HEK293T (cell line): ENCODE measurements at regions not wholly inside any gene's neighbourhood (a gene's known extent, or its start where the extent isn't known, plus 50 kb on each side); places are given as distances from the start of the nearest gene placed in this dataset.

Source experiments
- CTCF ChIA-PET: fragments of 350-600 bp; formaldehyde crosslinking; extraction: SDS; loops from one replicate; lab custom pipeline; 2021; ENCODE audit warnings: antibody characterized with exemption, inconsistent platforms; lab: Yijun Ruan, JAX
- POLR2A ChIA-PET: fragments of 350-600 bp; formaldehyde crosslinking; extraction: SDS; loops from one replicate; lab custom pipeline; 2020; ENCODE audit warnings: antibody characterized with exemption, inconsistent platforms; lab: Yijun Ruan, JAX
- DNase-seq: peaks from one replicate; pipeline ENCODE4 v3.0.0; 2012; ENCODE audit warnings: mixed read lengths; ENCODE audit errors: extremely low spot score
- ARNT ChIP-seq: fragments of 450-650 bp; IDR thresholded peaks from 2 replicates; pipeline ENCODE4 v1.6.1; 2017; ENCODE audit warnings: mild to moderate bottlenecking
- BHLHE40 ChIP-seq: fragments of 450-650 bp; IDR thresholded peaks from 2 replicates; pipeline ENCODE4 v1.6.1; 2016; ENCODE audit warnings: mild to moderate bottlenecking, moderate library complexity, borderline replicate concordance
- CTBP1 ChIP-seq: fragments of 450-650 bp; IDR thresholded peaks from 2 replicates; pipeline ENCODE4 v1.6.1; 2016; ENCODE audit warnings: borderline replicate concordance
- ELF4 ChIP-seq: fragments of 450-650 bp; IDR thresholded peaks from 2 replicates; pipeline ENCODE4 v1.6.1; 2017; ENCODE audit warnings: antibody characterized with exemption
- FOXA1 ChIP-seq: fragments of 450-650 bp; IDR thresholded peaks from 2 replicates; pipeline ENCODE4 v1.6.1; 2016; ENCODE audit warnings: mild to moderate bottlenecking
- FOXK2 ChIP-seq: fragments of 450-650 bp; IDR thresholded peaks from 2 replicates; pipeline ENCODE4 v1.6.1; 2016; ENCODE audit warnings: mild to moderate bottlenecking
- FOXM1 ChIP-seq: fragments of 450-650 bp; IDR thresholded peaks from 2 replicates; pipeline ENCODE4 v1.6.1; 2017; ENCODE audit warnings: mild to moderate bottlenecking, borderline replicate concordance
- HDGF ChIP-seq: fragments of 450-650 bp; IDR thresholded peaks from 2 replicates; pipeline ENCODE4 v1.6.1; 2017; ENCODE audit warnings: antibody characterized with exemption, borderline replicate concordance
- L3MBTL2 ChIP-seq: fragments of 450-650 bp; conservative IDR thresholded peaks from 2 replicates; pipeline ENCODE4 v1.6.1; 2016; ENCODE audit warnings: mild to moderate bottlenecking
- LEF1 ChIP-seq: fragments of 450-650 bp; IDR thresholded peaks from 2 replicates; pipeline ENCODE4 v1.6.1; 2017; ENCODE audit warnings: mild to moderate bottlenecking, borderline replicate concordance
- NFRKB ChIP-seq: fragments of 450-650 bp; IDR thresholded peaks from 2 replicates; pipeline ENCODE4 v1.6.1; 2016; ENCODE audit warnings: mild to moderate bottlenecking, moderate library complexity
- PKNOX1 ChIP-seq: fragments of 450-650 bp; IDR thresholded peaks from 2 replicates; pipeline ENCODE4 v1.6.1; 2016
- SP1 ChIP-seq: fragments of 450-650 bp; IDR thresholded peaks from 2 replicates; pipeline ENCODE4 v1.6.1; 2017
- SUZ12 ChIP-seq: fragments of 450-650 bp; IDR thresholded peaks from 2 replicates; pipeline ENCODE4 v1.6.1; 2016; ENCODE audit warnings: mild to moderate bottlenecking
- TARDBP ChIP-seq: fragments of 450-650 bp; IDR thresholded peaks from 2 replicates; pipeline ENCODE4 v1.6.1; 2016
- ZNF384 ChIP-seq: fragments of 450-650 bp; IDR thresholded peaks from 2 replicates; pipeline ENCODE4 v1.6.1; 2016

GRCh38 chr11:57085611-57086010 is 96.1 kb upstream of the LRRC55 start:
- no peak for DNase-seq
- ChIA-PET CTCF (no interaction called here), POLR2A (no interaction called here)
- TF ChIP-seq FOXM1, result no peak
- no peak for TF ChIP-seq TARDBP
- no peak for TF ChIP-seq PKNOX1
- TF ChIP-seq FOXK2, result no peak
- no peak for TF ChIP-seq CTBP1
- TF ChIP-seq ZNF384, result no peak
- TF ChIP-seq L3MBTL2, result no peak
- TF ChIP-seq SUZ12, result no peak
- no peak for TF ChIP-seq LEF1
- no peak for TF ChIP-seq SP1
- no peak for TF ChIP-seq ELF4
- no peak for TF ChIP-seq HDGF
- TF ChIP-seq ARNT, result no peak

GRCh38 chr11:57087991-57088390 is 93.8 kb upstream of the LRRC55 start:
- POLR2A ChIA-PET, result no interaction called here
- DNase-seq, result no peak
- no peak for TF ChIP-seq FOXK2
- no peak for TF ChIP-seq HDGF
- TF ChIP-seq LEF1, result no peak
- no peak for TF ChIP-seq PKNOX1
- TF ChIP-seq SUZ12, result no peak
- TF ChIP-seq CTBP1, result no peak
- TF ChIP-seq BHLHE40, result no peak
- TF ChIP-seq ZNF384, result no peak
- no peak for TF ChIP-seq NFRKB
- TF ChIP-seq FOXM1, result no peak
- CTCF ChIA-PET, result interaction anchor here (1.4 kb wide), 1 partner anchor 161 kb away, joined by 3 read pairs; no protein-coding TSS in a partner anchor

- ChIA-PET POLR2A (no interaction called here), CTCF (no interaction called here)
- no peak for DNase-seq
- TF ChIP-seq HDGF (no peak), ELF4 (no peak), PKNOX1 (no peak), ARNT (no peak), SP1 (no peak), CTBP1 (no peak), SUZ12 (no peak), NFRKB (no peak), TARDBP (no peak), L3MBTL2 (no peak)
These were observed 89.6 kb upstream of the LRRC55 start for GRCh38 chr11:57092028-57092698.

- CTCF ChIA-PET, result interaction anchor here (0.7 kb wide), 1 partner anchor 155 kb away, joined by 3 read pairs; no protein-coding TSS in a partner anchor
- no peak for TF ChIP-seq LEF1
- no peak for DNase-seq
- POLR2A ChIA-PET, result no interaction called here
These were observed 87.4 kb upstream of the LRRC55 start for GRCh38 chr11:57094181-57094935.

- ChIA-PET CTCF (no interaction called here), POLR2A (no interaction called here)
- DNase-seq, result no peak
- no peak for TF ChIP-seq L3MBTL2
- TF ChIP-seq CTBP1, result no peak
- no peak for TF ChIP-seq SUZ12
- no peak for TF ChIP-seq FOXA1
- no peak for TF ChIP-seq PKNOX1
- no peak for TF ChIP-seq SP1
- TF ChIP-seq ELF4, result no peak
- no peak for TF ChIP-seq FOXM1
- no peak for TF ChIP-seq BHLHE40
These were observed 86.3 kb upstream of the LRRC55 start for GRCh38 chr11:57095417-57095816.

- no peak for DNase-seq
- CTCF ChIA-PET, result no interaction called here
- TF ChIP-seq FOXA1 (no peak), ELF4 (no peak), BHLHE40 (no peak), ARNT (no peak), NFRKB (no peak), L3MBTL2 (no peak)
- POLR2A ChIA-PET, result no interaction called here
These were observed 85.9 kb upstream of the LRRC55 start for GRCh38 chr11:57095896-57096295.
